HEK293T (cell line): ENCODE measurements at regions not wholly inside any gene's neighbourhood (a gene's known extent, or its start where the extent isn't known, plus 50 kb on each side); places are given as distances from the start of the nearest gene placed in this dataset.

ENCODE experiments used
- CTCF ChIA-PET: fragments of 350-600 bp; formaldehyde crosslinking; extraction: SDS; loops from one replicate; lab custom pipeline; 2021; ENCODE audit warnings: antibody characterized with exemption, inconsistent platforms; lab: Yijun Ruan, JAX
- POLR2A ChIA-PET: fragments of 350-600 bp; formaldehyde crosslinking; extraction: SDS; loops from one replicate; lab custom pipeline; 2020; ENCODE audit warnings: antibody characterized with exemption, inconsistent platforms; lab: Yijun Ruan, JAX
- DNase-seq: peaks from one replicate; pipeline ENCODE4 v3.0.0; 2012; ENCODE audit warnings: mixed read lengths; ENCODE audit errors: extremely low spot score
- ARNT ChIP-seq: fragments of 450-650 bp; IDR thresholded peaks from 2 replicates; pipeline ENCODE4 v1.6.1; 2017; ENCODE audit warnings: mild to moderate bottlenecking
- BHLHE40 ChIP-seq: fragments of 450-650 bp; IDR thresholded peaks from 2 replicates; pipeline ENCODE4 v1.6.1; 2016; ENCODE audit warnings: mild to moderate bottlenecking, moderate library complexity, borderline replicate concordance
- CTBP1 ChIP-seq: fragments of 450-650 bp; IDR thresholded peaks from 2 replicates; pipeline ENCODE4 v1.6.1; 2016; ENCODE audit warnings: borderline replicate concordance
- ELF4 ChIP-seq: fragments of 450-650 bp; IDR thresholded peaks from 2 replicates; pipeline ENCODE4 v1.6.1; 2017; ENCODE audit warnings: antibody characterized with exemption
- FOXA1 ChIP-seq: fragments of 450-650 bp; IDR thresholded peaks from 2 replicates; pipeline ENCODE4 v1.6.1; 2016; ENCODE audit warnings: mild to moderate bottlenecking
- FOXK2 ChIP-seq: fragments of 450-650 bp; IDR thresholded peaks from 2 replicates; pipeline ENCODE4 v1.6.1; 2016; ENCODE audit warnings: mild to moderate bottlenecking
- FOXM1 ChIP-seq: fragments of 450-650 bp; IDR thresholded peaks from 2 replicates; pipeline ENCODE4 v1.6.1; 2017; ENCODE audit warnings: mild to moderate bottlenecking, borderline replicate concordance
- HDGF ChIP-seq: fragments of 450-650 bp; IDR thresholded peaks from 2 replicates; pipeline ENCODE4 v1.6.1; 2017; ENCODE audit warnings: antibody characterized with exemption, borderline replicate concordance
- L3MBTL2 ChIP-seq: fragments of 450-650 bp; conservative IDR thresholded peaks from 2 replicates; pipeline ENCODE4 v1.6.1; 2016; ENCODE audit warnings: mild to moderate bottlenecking
- LEF1 ChIP-seq: fragments of 450-650 bp; IDR thresholded peaks from 2 replicates; pipeline ENCODE4 v1.6.1; 2017; ENCODE audit warnings: mild to moderate bottlenecking, borderline replicate concordance
- NFRKB ChIP-seq: fragments of 450-650 bp; IDR thresholded peaks from 2 replicates; pipeline ENCODE4 v1.6.1; 2016; ENCODE audit warnings: mild to moderate bottlenecking, moderate library complexity
- PKNOX1 ChIP-seq: fragments of 450-650 bp; IDR thresholded peaks from 2 replicates; pipeline ENCODE4 v1.6.1; 2016
- SP1 ChIP-seq: fragments of 450-650 bp; IDR thresholded peaks from 2 replicates; pipeline ENCODE4 v1.6.1; 2017
- SUZ12 ChIP-seq: fragments of 450-650 bp; IDR thresholded peaks from 2 replicates; pipeline ENCODE4 v1.6.1; 2016; ENCODE audit warnings: mild to moderate bottlenecking
- TARDBP ChIP-seq: fragments of 450-650 bp; IDR thresholded peaks from 2 replicates; pipeline ENCODE4 v1.6.1; 2016
- ZNF384 ChIP-seq: fragments of 450-650 bp; IDR thresholded peaks from 2 replicates; pipeline ENCODE4 v1.6.1; 2016

DNA sequence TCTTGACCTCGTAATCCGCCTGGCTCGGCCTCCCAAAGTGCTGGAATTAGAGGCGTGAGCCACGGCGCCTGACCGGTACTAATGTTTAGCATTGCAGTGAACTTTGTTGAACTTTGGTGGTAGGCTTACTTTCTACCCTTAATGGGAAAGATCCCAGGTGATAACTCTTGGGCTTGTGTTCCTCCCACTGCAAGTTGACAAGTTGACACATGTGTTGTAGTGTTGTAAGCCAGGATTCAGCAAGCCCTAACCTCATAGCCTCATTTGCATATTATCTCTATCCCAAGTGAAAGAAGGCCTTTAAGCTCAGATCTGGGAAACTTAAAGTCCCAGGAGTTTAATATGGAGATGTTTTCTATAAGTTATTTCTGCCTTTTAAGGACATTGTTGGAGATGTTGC lies 80.0 kb upstream of the CLCN4 start:
- POLR2A ChIA-PET, result no interaction called here
- DNase-seq, result no peak
- TF ChIP-seq CTBP1 (no peak), SUZ12 (no peak), HDGF (no peak), PKNOX1 (no peak), LEF1 (no peak), L3MBTL2 (no peak), ZNF384 (no peak), BHLHE40 (no peak), TARDBP (no peak), SP1 (no peak), ELF4 (no peak), ARNT (no peak), NFRKB (no peak), FOXA1 (no peak), FOXK2 (no peak), FOXM1 (no peak)
- CTCF ChIA-PET, result no interaction called here

GRCh38 chrX:10077425-10078188 lies 79.2 kb upstream of the CLCN4 start:
- CTCF ChIA-PET, result no interaction called here

GRCh38 chrX:10078266-10078665 lies 78.5 kb upstream of the CLCN4 start:
- POLR2A ChIA-PET, result no interaction called here
- TF ChIP-seq BHLHE40 (no peak), ARNT (no peak), TARDBP (no peak), SUZ12 (no peak), ZNF384 (no peak), HDGF (no peak), SP1 (no peak), FOXA1 (no peak), FOXK2 (no peak), NFRKB (no peak)
- no peak for DNase-seq
- CTCF ChIA-PET, result no interaction called here

More at GRCh38 chrX:10077425-10078188, 79.2 kb upstream of the CLCN4 start:
- TF ChIP-seq HDGF, result no peak
- TF ChIP-seq SUZ12, result no peak
- TF ChIP-seq SP1, result no peak
- POLR2A ChIA-PET, result no interaction called here
- no peak for DNase-seq

DNA sequence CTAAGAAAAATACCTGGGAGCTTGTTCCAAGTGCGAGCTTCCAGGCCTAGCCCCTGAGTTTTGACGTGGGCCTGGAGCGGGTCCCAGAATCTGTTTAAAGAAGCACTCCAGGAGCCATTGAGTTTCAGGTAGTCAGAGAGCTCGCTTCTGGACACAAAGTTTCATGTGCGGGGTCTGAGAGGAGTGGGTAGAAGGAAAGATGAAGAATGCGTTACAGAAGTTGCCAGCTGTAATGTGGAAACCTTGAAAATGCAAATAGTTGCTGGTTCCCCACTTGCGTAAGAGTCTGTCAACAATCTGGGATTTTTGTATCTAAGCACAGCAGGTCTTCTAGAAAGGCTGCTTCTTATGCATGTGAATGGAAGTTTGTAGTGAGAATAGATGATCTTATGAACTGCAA lies 77.5 kb upstream of the CLCN4 start:
- no peak for DNase-seq
- CTCF ChIA-PET, result interaction anchor here (0.6 kb wide), 1 partner anchor 1235 kb away, joined by 5 read pairs; no protein-coding TSS in a partner anchor
- TF ChIP-seq ELF4, result no peak
- POLR2A ChIA-PET, result no interaction called here

- POLR2A ChIA-PET, result no interaction called here
- TF ChIP-seq CTBP1, result no peak
- TF ChIP-seq LEF1, result no peak
- no peak for TF ChIP-seq ELF4
- no peak for TF ChIP-seq ARNT
- TF ChIP-seq L3MBTL2, result no peak
- no peak for TF ChIP-seq SP1
- no peak for TF ChIP-seq FOXM1
- no peak for DNase-seq
- CTCF ChIA-PET, result no interaction called here
These were observed 73.0 kb upstream of the CLCN4 start for GRCh38 chrX:10083809-10084208.

GRCh38 chrX:10085223-10085622 lies 71.6 kb upstream of the CLCN4 start:
- TF ChIP-seq FOXA1, result no peak
- TF ChIP-seq L3MBTL2, result no peak
- no peak for TF ChIP-seq FOXM1
- no peak for TF ChIP-seq HDGF
- no peak for TF ChIP-seq BHLHE40
- no peak for TF ChIP-seq SP1
- TF ChIP-seq ARNT, result no peak
- TF ChIP-seq CTBP1, result no peak
- no peak for TF ChIP-seq ZNF384
- no peak for TF ChIP-seq SUZ12
- no peak for TF ChIP-seq ELF4
- TF ChIP-seq NFRKB, result no peak
- TF ChIP-seq TARDBP, result no peak
- TF ChIP-seq LEF1, result no peak
- no peak for TF ChIP-seq FOXK2
- no peak for TF ChIP-seq PKNOX1
- ChIA-PET CTCF (no interaction called here), POLR2A (no interaction called here)
- no peak for DNase-seq

- POLR2A ChIA-PET, result no interaction called here
- no peak for DNase-seq
- CTCF ChIA-PET, result interaction anchor here (0.7 kb wide), 1 partner anchor 23 kb away, joined by 4 read pairs; no protein-coding TSS in a partner anchor
These were observed 70.1 kb upstream of the CLCN4 start for GRCh38 chrX:10086676-10087075.

More at GRCh38 chrX:10086676-10087075, 70.1 kb upstream of the CLCN4 start:
- TF ChIP-seq SUZ12, result no peak
- TF ChIP-seq LEF1, result no peak
- TF ChIP-seq PKNOX1, result no peak
- TF ChIP-seq CTBP1, result no peak
- TF ChIP-seq TARDBP, result no peak
- TF ChIP-seq FOXK2, result no peak
- no peak for TF ChIP-seq FOXM1
- TF ChIP-seq NFRKB, result no peak
- TF ChIP-seq ZNF384, result no peak
- TF ChIP-seq SP1, result no peak
- no peak for TF ChIP-seq BHLHE40
- TF ChIP-seq L3MBTL2, result no peak
- no peak for TF ChIP-seq FOXA1
- no peak for TF ChIP-seq ELF4
- TF ChIP-seq HDGF, result no peak
- TF ChIP-seq ARNT, result no peak
